ENCODE measurements at regions not wholly inside any gene's neighbourhood (a gene's known extent, or its start where the extent isn't known, plus 50 kb on each side); places are given as distances from the start of the nearest gene placed in this dataset.

GRCh38 chr20:19018881-19019280 lies 193.6 kb upstream of the SLC24A3 start:
- 89% methylated on average over 2 of the region's 5 CpGs for WGBS (ENCODE audit: insufficient coverage)
- ChIA-PET POLR2A (no interaction called here), CTCF (no interaction called here)
- Histone ChIP-seq H3K27ac (ENCODE audit: low read length) (no peak overlapping the region), H3K4me3 (ENCODE audit: control insufficient read depth in 1 of 2, extremely low read depth in 1 of 2, low read length in 1 of 2) (no peak overlapping the region), H3K36me3 (ENCODE audit: control insufficient read depth in 2 of 2, extremely low read depth in 1 of 2, insufficient read depth in 1 of 2, low read length in 1 of 2) (no peaks in the 10 kb centered on the region), H3K9me3 (no peaks in the 10 kb centered on the region), H3K4me1 (ENCODE audit: control insufficient read depth in 1 of 2, extremely low read depth in 1 of 2, insufficient read depth in 2 of 2, low read length in 2 of 2) (no peaks in the 10 kb centered on the region), H3K27me3 (replicated peaks in 1 of 2; ENCODE audit: control insufficient read depth in 2 of 2, extremely low read depth in 1 of 2, insufficient read depth in 2 of 2, low read length in 1 of 2) (peaks cover 0 to 7% of the 10 kb centered on the region in 2 experiments)
- Mint-ChIP-seq H3K9me3 (no peaks in the 10 kb centered on the region), H3K27me3 (no peaks in the 10 kb centered on the region), H3K4me3 (no peak overlapping the region), H3K27ac (no peak overlapping the region), H3K4me1 (no peaks in the 10 kb centered on the region), H3K36me3 (no peaks in the 10 kb centered on the region)
- ATAC-seq (replicated peaks in 1 of 4) (no peak), DNase-seq (no peak)

GRCh38 chr20:19019734-19020364 lies 192.6 kb upstream of the SLC24A3 start:
- Histone ChIP-seq H3K27ac (ENCODE audit: low read length) (no peak overlapping the region), H3K36me3 (ENCODE audit: control insufficient read depth in 2 of 2, extremely low read depth in 1 of 2, insufficient read depth in 1 of 2, low read length in 1 of 2) (no peaks in the 10 kb centered on the region), H3K27me3 (replicated peaks in 1 of 2; ENCODE audit: control insufficient read depth in 2 of 2, extremely low read depth in 1 of 2, insufficient read depth in 2 of 2, low read length in 1 of 2) (peaks cover 0 to 7% of the 10 kb centered on the region in 2 experiments), H3K4me1 (ENCODE audit: control insufficient read depth in 1 of 2, extremely low read depth in 1 of 2, insufficient read depth in 2 of 2, low read length in 2 of 2) (no peaks in the 10 kb centered on the region), H3K9me3 (no peaks in the 10 kb centered on the region), H3K4me3 (ENCODE audit: control insufficient read depth in 1 of 2, extremely low read depth in 1 of 2, low read length in 1 of 2) (no peak overlapping the region)
- no peaks in the 10 kb centered on the region for H3K9me3 Mint-ChIP-seq
- H3K27ac Mint-ChIP-seq: no peak overlapping the region
- H3K27me3 Mint-ChIP-seq: no peaks in the 10 kb centered on the region
- no peaks in the 10 kb centered on the region for H3K4me1 Mint-ChIP-seq
- no peaks in the 10 kb centered on the region for H3K36me3 Mint-ChIP-seq
- 87% methylated on average over 5 of the region's 5 CpGs for WGBS (ENCODE audit: insufficient coverage)
- no peak for ATAC-seq (replicated peaks in 1 of 4)
- no peak overlapping the region for H3K4me3 Mint-ChIP-seq
- CTCF ChIA-PET: no interaction called here
- POLR2A ChIA-PET: no interaction called here
- DNase-seq: no peak

- CTCF ChIA-PET: no interaction called here
- ATAC-seq (replicated peaks in 1 of 4): no peak
Observed at GRCh38 chr20:19021406-19022117, 190.9 kb upstream of the SLC24A3 start.

GRCh38 chr20:19022118-19022575 lies 190.3 kb upstream of the SLC24A3 start:
- Mint-ChIP-seq H3K36me3 (no peaks in the 10 kb centered on the region), H3K27ac (no peak overlapping the region), H3K4me1 (no peaks in the 10 kb centered on the region), H3K27me3 (no peaks in the 10 kb centered on the region), H3K9me3 (no peaks in the 10 kb centered on the region), H3K4me3 (no peak overlapping the region)
- WGBS (ENCODE audit: insufficient coverage): 38% methylated on average over 6 of the region's 8 CpGs
- Histone ChIP-seq H3K9me3 (no peaks in the 10 kb centered on the region), H3K27me3 (replicated peaks in 1 of 2; ENCODE audit: control insufficient read depth in 2 of 2, extremely low read depth in 1 of 2, insufficient read depth in 2 of 2, low read length in 1 of 2) (peaks cover 0 to 14% of the 10 kb centered on the region in 2 experiments), H3K27ac (ENCODE audit: low read length) (no peak overlapping the region), H3K4me1 (ENCODE audit: control insufficient read depth in 1 of 2, extremely low read depth in 1 of 2, insufficient read depth in 2 of 2, low read length in 2 of 2) (no peaks in the 10 kb centered on the region), H3K4me3 (ENCODE audit: control insufficient read depth in 1 of 2, extremely low read depth in 1 of 2, low read length in 1 of 2) (no peak overlapping the region), H3K36me3 (ENCODE audit: control insufficient read depth in 2 of 2, extremely low read depth in 1 of 2, insufficient read depth in 1 of 2, low read length in 1 of 2) (no peaks in the 10 kb centered on the region)
- DNase-seq (no peak), ATAC-seq (replicated peaks in 1 of 4) (no peak)
- ChIA-PET POLR2A (no interaction called here), CTCF (no interaction called here)

More at GRCh38 chr20:19021406-19022117, 190.9 kb upstream of the SLC24A3 start:
- H3K4me3 ChIP-seq (ENCODE audit: control insufficient read depth in 1 of 2, extremely low read depth in 1 of 2, low read length in 1 of 2): no peak overlapping the region
- peaks cover 0 to 9% of the 10 kb centered on the region in 2 experiments for H3K27me3 ChIP-seq (replicated peaks in 1 of 2; ENCODE audit: control insufficient read depth in 2 of 2, extremely low read depth in 1 of 2, insufficient read depth in 2 of 2, low read length in 1 of 2)
- Mint-ChIP-seq H3K9me3 (no peaks in the 10 kb centered on the region), H3K36me3 (no peaks in the 10 kb centered on the region), H3K4me3 (no peak overlapping the region), H3K27ac (no peak overlapping the region), H3K27me3 (no peaks in the 10 kb centered on the region), H3K4me1 (no peaks in the 10 kb centered on the region)
- no peaks in the 10 kb centered on the region for H3K4me1 ChIP-seq (ENCODE audit: control insufficient read depth in 1 of 2, extremely low read depth in 1 of 2, insufficient read depth in 2 of 2, low read length in 2 of 2)
- H3K9me3 ChIP-seq: no peaks in the 10 kb centered on the region
- H3K36me3 ChIP-seq (ENCODE audit: control insufficient read depth in 2 of 2, extremely low read depth in 1 of 2, insufficient read depth in 1 of 2, low read length in 1 of 2): no peaks in the 10 kb centered on the region
- WGBS (ENCODE audit: insufficient coverage): 26% methylated on average over 4 of the region's 7 CpGs
- H3K27ac ChIP-seq (ENCODE audit: low read length): no peak overlapping the region
- POLR2A ChIA-PET: no interaction called here
- DNase-seq: no peak

GRCh38 chr20:19022791-19023448 lies 189.5 kb upstream of the SLC24A3 start:
- 88% methylated on average over 7 of the region's 11 CpGs for WGBS (ENCODE audit: insufficient coverage)
- no peaks in the 10 kb centered on the region for H3K36me3 ChIP-seq (ENCODE audit: control insufficient read depth in 2 of 2, extremely low read depth in 1 of 2, insufficient read depth in 1 of 2, low read length in 1 of 2)
- no peak overlapping the region for H3K27ac ChIP-seq (ENCODE audit: low read length)
- H3K27me3 Mint-ChIP-seq: no peaks in the 10 kb centered on the region
- POLR2A ChIA-PET: no interaction called here
- H3K36me3 Mint-ChIP-seq: no peaks in the 10 kb centered on the region
- H3K9me3 ChIP-seq: no peaks in the 10 kb centered on the region
- CTCF ChIA-PET: no interaction called here
- no peak for DNase-seq
- H3K4me3 ChIP-seq (ENCODE audit: control insufficient read depth in 1 of 2, extremely low read depth in 1 of 2, low read length in 1 of 2): no peak overlapping the region
- no peaks in the 10 kb centered on the region for H3K9me3 Mint-ChIP-seq
- H3K4me3 Mint-ChIP-seq: no peak overlapping the region
- ATAC-seq (replicated peaks in 1 of 4): no peak
- no peaks in the 10 kb centered on the region for H3K4me1 Mint-ChIP-seq
- H3K4me1 ChIP-seq (ENCODE audit: control insufficient read depth in 1 of 2, extremely low read depth in 1 of 2, insufficient read depth in 2 of 2, low read length in 2 of 2): no peaks in the 10 kb centered on the region
- H3K27ac Mint-ChIP-seq: no peak overlapping the region
- peaks cover 0 to 18% of the 10 kb centered on the region in 2 experiments for H3K27me3 ChIP-seq (replicated peaks in 1 of 2; ENCODE audit: control insufficient read depth in 2 of 2, extremely low read depth in 1 of 2, insufficient read depth in 2 of 2, low read length in 1 of 2)

- DNase-seq (no peak), ATAC-seq (replicated peaks in 1 of 4) (no peak)
- H3K27ac Mint-ChIP-seq: no peak overlapping the region
- 83% methylated on average over 3 of the region's 11 CpGs for WGBS (ENCODE audit: insufficient coverage)
- ChIA-PET POLR2A (no interaction called here), CTCF (no interaction called here)
- H3K4me1 ChIP-seq (ENCODE audit: control insufficient read depth in 1 of 2, extremely low read depth in 1 of 2, insufficient read depth in 2 of 2, low read length in 2 of 2): no peaks in the 10 kb centered on the region
- H3K27me3 ChIP-seq (replicated peaks in 1 of 2; ENCODE audit: control insufficient read depth in 2 of 2, extremely low read depth in 1 of 2, insufficient read depth in 2 of 2, low read length in 1 of 2): peaks cover 0 to 20% of the 10 kb centered on the region in 2 experiments
- no peak overlapping the region for H3K27ac ChIP-seq (ENCODE audit: low read length)
- no peaks in the 10 kb centered on the region for H3K36me3 Mint-ChIP-seq
- peaks cover 0 to 3% (median 0%) of the 10 kb centered on the region in 3 donors for H3K9me3 Mint-ChIP-seq
- no peaks in the 10 kb centered on the region for H3K27me3 Mint-ChIP-seq
- H3K4me3 ChIP-seq (ENCODE audit: control insufficient read depth in 1 of 2, extremely low read depth in 1 of 2, low read length in 1 of 2): no peak overlapping the region
- no peaks in the 10 kb centered on the region for H3K36me3 ChIP-seq (ENCODE audit: control insufficient read depth in 2 of 2, extremely low read depth in 1 of 2, insufficient read depth in 1 of 2, low read length in 1 of 2)
- no peak overlapping the region for H3K4me3 Mint-ChIP-seq
- H3K4me1 Mint-ChIP-seq: no peaks in the 10 kb centered on the region
- no peaks in the 10 kb centered on the region for H3K9me3 ChIP-seq
Observed at GRCh38 chr20:19024296-19025035, 188.0 kb upstream of the SLC24A3 start.

Data from T-cell (primary cell).